Loucy (cell line): ENCODE measurements at regions not wholly inside any gene's neighbourhood (a gene's known extent, or its start where the extent isn't known, plus 50 kb on each side); places are given as distances from the start of the nearest gene placed in this dataset.

Experiments
- H2AFZ ChIP-seq: fragments of 200-600 bp; sonication (generic); 2 replicates; pipeline ENCODE4 v1.6.0; 2016; ENCODE audit warnings: antibody characterized with exemption, mild to moderate bottlenecking, low read length, moderate library complexity
- H3F3A ChIP-seq: fragments of 200-600 bp; 2 replicates; pipeline ENCODE4 v1.6.0; 2016; ENCODE audit warnings: antibody characterized with exemption, low read depth, mild to moderate bottlenecking
- H3K27me3 ChIP-seq: fragments of 200-600 bp; sonication (generic); 2 replicates; pipeline ENCODE4 v1.6.1; 2014; ENCODE audit warnings: low read length, mild to moderate bottlenecking; ENCODE audit not compliant: insufficient read depth, poor library complexity, severe bottlenecking
- H3K36me3 ChIP-seq: fragments of 200-600 bp; sonication (generic); 2 replicates; pipeline ENCODE4 v1.6.1; 2016; ENCODE audit warnings: low read length; ENCODE audit not compliant: insufficient read depth
- H3K4me1 ChIP-seq: fragments of 200-600 bp; sonication (generic); 2 replicates; pipeline ENCODE4 v1.5.1; 2014; ENCODE audit warnings: low read length, mild to moderate bottlenecking; ENCODE audit not compliant: insufficient read depth, poor library complexity, severe bottlenecking
- H3K4me2 ChIP-seq: fragments of 200-600 bp; sonication (generic); 2 replicates; pipeline ENCODE4 v1.6.0; 2014; ENCODE audit warnings: antibody characterized with exemption, low read length, low read depth, mild to moderate bottlenecking; ENCODE audit not compliant: poor library complexity, severe bottlenecking
- H3K4me3 ChIP-seq: fragments of 200-600 bp; sonication (generic); 2 replicates; pipeline ENCODE4 v1.5.1; 2014; ENCODE audit warnings: low read length, mild to moderate bottlenecking, mixed read lengths; ENCODE audit not compliant: poor library complexity, severe bottlenecking
- H3K79me2 ChIP-seq: fragments of 200-600 bp; sonication (generic); 2 replicates; pipeline ENCODE4 v1.6.1; 2014; ENCODE audit warnings: low read length; ENCODE audit not compliant: insufficient read depth
- H3K9ac ChIP-seq: fragments of 200-600 bp; sonication (generic); 2 replicates; pipeline ENCODE4 v1.6.0; 2014; ENCODE audit warnings: mild to moderate bottlenecking, low read depth, low read length, moderate library complexity; ENCODE audit not compliant: poor library complexity, severe bottlenecking
- H3K9me2 ChIP-seq: fragments of 200-600 bp; sonication (generic); replicated peaks from 2 replicates; pipeline ENCODE4 v1.6.1; 2016; ENCODE audit warnings: low read depth, low read length, mixed read lengths
- H3K9me3 ChIP-seq: fragments of 200-600 bp; sonication (generic); 2 replicates; pipeline ENCODE4 v1.6.1; 2014; ENCODE audit warnings: mild to moderate bottlenecking, antibody characterized with exemption, low read length, low read depth; ENCODE audit not compliant: insufficient read depth
- H4K20me1 ChIP-seq: fragments of 200-600 bp; sonication (generic); 2 replicates; pipeline ENCODE4 v1.6.0; 2014; ENCODE audit warnings: antibody characterized with exemption, low read length, mild to moderate bottlenecking; ENCODE audit not compliant: insufficient read depth, poor library complexity, severe bottlenecking
- CTCF ChIP-seq: fragments of 200-600 bp; sonication (generic); conservative IDR thresholded peaks from 2 replicates; pipeline ENCODE4 v1.5.1; 2014; ENCODE audit warnings: mild to moderate bottlenecking, antibody characterized with exemption, low read length
- EZH2phosphoT487 ChIP-seq: fragments of 200-600 bp; IDR thresholded peaks from 2 replicates; pipeline ENCODE4 v1.6.1; 2018; ENCODE audit warnings: antibody characterized with exemption, mild to moderate bottlenecking, moderate library complexity, borderline replicate concordance

- no peaks in the 10 kb centered on the region for H3K36me3 ChIP-seq
- H4K20me1 ChIP-seq, result no peaks in the 10 kb centered on the region
- no peaks in the 10 kb centered on the region for H3K27me3 ChIP-seq
- H3K4me1 ChIP-seq, result no peaks in the 10 kb centered on the region
- no peaks in the 10 kb centered on the region for H3K9me2 ChIP-seq
- H2AFZ ChIP-seq, result no peak overlapping the region
- no peak for TF ChIP-seq CTCF
- TF ChIP-seq EZH2phosphoT487, result no peak
- no peak overlapping the region for H3K9ac ChIP-seq
- no peaks in the 10 kb centered on the region for H3K79me2 ChIP-seq
- no peaks in the 10 kb centered on the region for H3F3A ChIP-seq
- H3K4me2 ChIP-seq, result no peak overlapping the region
- H3K4me3 ChIP-seq, result no peak overlapping the region
- no peaks in the 10 kb centered on the region for H3K9me3 ChIP-seq
These were observed 481.5 kb upstream of the MANEA start for GRCh38 chr6:95095855-95096254.

- TF ChIP-seq EZH2phosphoT487 (no peak), CTCF (no peak)
- Histone ChIP-seq H3K9me3 (no peaks in the 10 kb centered on the region), H3K9ac (no peak overlapping the region)
These were observed 477.9 kb upstream of the MANEA start for GRCh38 chr6:95099410-95099809.

GRCh38 chr6:95109212-95109611, 468.1 kb upstream of the MANEA start:
- Histone ChIP-seq H3K4me3 (no peak overlapping the region), H2AFZ (no peak overlapping the region), H3K9me3 (no peaks in the 10 kb centered on the region), H3K4me1 (no peaks in the 10 kb centered on the region), H4K20me1 (no peaks in the 10 kb centered on the region), H3K4me2 (no peak overlapping the region), H3F3A (no peaks in the 10 kb centered on the region), H3K27me3 (no peaks in the 10 kb centered on the region), H3K9me2 (no peaks in the 10 kb centered on the region), H3K36me3 (no peaks in the 10 kb centered on the region), H3K9ac (no peak overlapping the region), H3K79me2 (no peaks in the 10 kb centered on the region)
- TF ChIP-seq EZH2phosphoT487, result no peak
- TF ChIP-seq CTCF, result no peak

More at GRCh38 chr6:95099410-95099809, 477.9 kb upstream of the MANEA start:
- H2AFZ ChIP-seq, result no peak overlapping the region
- H3K79me2 ChIP-seq, result no peaks in the 10 kb centered on the region
- no peak overlapping the region for H3K4me3 ChIP-seq
- no peaks in the 10 kb centered on the region for H3K9me2 ChIP-seq
- no peaks in the 10 kb centered on the region for H3K4me1 ChIP-seq
- no peaks in the 10 kb centered on the region for H3K27me3 ChIP-seq
- no peak overlapping the region for H3K4me2 ChIP-seq
- H3K36me3 ChIP-seq, result no peaks in the 10 kb centered on the region
- no peaks in the 10 kb centered on the region for H4K20me1 ChIP-seq
- H3F3A ChIP-seq, result no peaks in the 10 kb centered on the region
